Esophagus squamous epithelium (tissue), 4 donors: ENCODE measurements at regions not wholly inside any gene's neighbourhood (a gene's known extent, or its start where the extent isn't known, plus 50 kb on each side); places are given as distances from the start of the nearest gene placed in this dataset.

Experiments used
- CTCF ChIP-seq, 6 experiments: fragments of 450-650 bp in 4 of 6; fragments of 200-600 bp in 2 of 6; sonication (generic) in 2 of 6; IDR thresholded peaks; one replicate each; pipeline ENCODE4 v1.5.1; 2016 to 2019; ENCODE audit warnings: antibody characterized with exemption in 6 of 6, mild to moderate bottlenecking in 4 of 6, moderate library complexity in 4 of 6
- POLR2A ChIP-seq, 4 donors: fragments of 450-650 bp; IDR thresholded peaks; one replicate each; pipeline ENCODE4 v1.6.1; 2017; ENCODE audit warnings: antibody characterized with exemption in 4 of 4, mild to moderate bottlenecking in 4 of 4, moderate library complexity in 3 of 4

GRCh38 chr4:178453057-178453456 is 1010.8 kb upstream of the AGA start:
- TF ChIP-seq CTCF (IDR thresholded peaks at IDR 0.05) (no peak), POLR2A (IDR thresholded peaks at IDR 0.05) (no peak)
